Tibial nerve (tissue), 4 donors: ENCODE measurements at regions not wholly inside any gene's neighbourhood (a gene's known extent, or its start where the extent isn't known, plus 50 kb on each side); places are given as distances from the start of the nearest gene placed in this dataset.

Experiments
- CTCF ChIP-seq, 5 experiments: fragments of 200-600 bp in 3 of 5; fragments of 450-650 bp in 2 of 5; sonication (generic) in 3 of 5; IDR thresholded peaks; one replicate each; pipeline ENCODE4 v1.5.1; 2016 to 2019; ENCODE audit warnings: antibody characterized with exemption in 5 of 5, mild to moderate bottlenecking in 3 of 5, moderate library complexity in 2 of 5
- EP300 ChIP-seq, 2 donors: sonication (generic); formaldehyde crosslinking; IDR thresholded peaks; one replicate each; pipeline ENCODE4 v1.6.1; 2017; ENCODE audit warnings: antibody characterized with exemption in 2 of 2, mild to moderate bottlenecking in 1 of 2
- POLR2A ChIP-seq, 2 donors: fragments of 450-650 bp; IDR thresholded peaks; one replicate each; pipeline ENCODE4 v1.6.1; 2017; ENCODE audit warnings: antibody characterized with exemption in 2 of 2, mild to moderate bottlenecking in 2 of 2, moderate library complexity in 2 of 2

- TF ChIP-seq CTCF (IDR thresholded peaks at IDR 0.05) (no peak), EP300 (IDR thresholded peaks at IDR 0.05) (no peak), POLR2A (IDR thresholded peaks at IDR 0.05) (no peak)
These were observed 199.1 kb upstream of the SLC14A2 start for GRCh38 chr18:45416168-45416567.
